Neural progenitor cell (in vitro differentiated cells): ENCODE measurements at regions not wholly inside any gene's neighbourhood (a gene's known extent, or its start where the extent isn't known, plus 50 kb on each side); places are given as distances from the start of the nearest gene placed in this dataset.

Experiments used
- DNase-seq: peaks from one replicate; pipeline ENCODE4 v3.0.0-alpha.2; 2016; ENCODE audit warnings: low spot score
- H2AFZ ChIP-seq: fragments of 200-600 bp; sonication (generic); replicated peaks from 2 replicates; pipeline ENCODE4 v1.6.1; 2016; ENCODE audit warnings: antibody characterized with exemption
- H3F3A ChIP-seq: fragments of 200-600 bp; sonication (generic); 2 replicates; pipeline ENCODE4 v1.6.1; 2016; ENCODE audit warnings: antibody characterized with exemption, low read depth
- H3K27ac ChIP-seq: fragments of 200-600 bp; sonication (generic); 2 replicates; pipeline ENCODE4 v1.5.1; 2016; ENCODE audit warnings: mild to moderate bottlenecking
- H3K27me3 ChIP-seq: fragments of 200-600 bp; sonication (generic); 2 replicates; pipeline ENCODE4 v1.6.1; 2016; ENCODE audit warnings: mild to moderate bottlenecking, moderate library complexity
- H3K36me3 ChIP-seq: fragments of 200-600 bp; sonication (generic); 2 replicates; pipeline ENCODE4 v1.5.1; 2016
- H3K4me1 ChIP-seq: fragments of 200-600 bp; sonication (generic); 2 replicates; pipeline ENCODE4 v1.6.1; 2016; ENCODE audit warnings: mixed run types
- H3K4me2 ChIP-seq: fragments of 200-600 bp; sonication (generic); 2 replicates; pipeline ENCODE4 v1.6.1; 2016
- H3K4me3 ChIP-seq: fragments of 200-600 bp; sonication (generic); 2 replicates; pipeline ENCODE4 v1.5.1; 2016
- H3K79me2 ChIP-seq: fragments of 200-600 bp; sonication (generic); 2 replicates; pipeline ENCODE4 v1.6.1; 2016; ENCODE audit warnings: low read depth
- H3K9ac ChIP-seq: fragments of 200-600 bp; sonication (generic); 2 replicates; pipeline ENCODE4 v1.6.1; 2016
- H3K9me3 ChIP-seq: fragments of 200-600 bp; sonication (generic); 2 replicates; pipeline ENCODE4 v1.5.1; 2016; ENCODE audit warnings: low read depth
- H4K20me1 ChIP-seq: fragments of 200-600 bp; sonication (generic); 2 replicates; pipeline ENCODE4 v1.6.1; 2016; ENCODE audit warnings: low read depth
- H3K27ac Mint-ChIP-seq: 3 replicates; pipeline ENCODE4 v1.8.0; 2021; ENCODE audit warnings: mixed read lengths
- H3K27me3 Mint-ChIP-seq: 2 replicates; pipeline ENCODE4 v1.8.0; 2022; ENCODE audit warnings: low read depth, mild to moderate bottlenecking, inconsistent platforms, moderate library complexity, mixed read lengths; ENCODE audit not compliant: insufficient read depth
- H3K36me3 Mint-ChIP-seq: 3 replicates; pipeline ENCODE4 v1.8.0; 2021; ENCODE audit warnings: mixed read lengths
- H3K4me1 Mint-ChIP-seq: 3 replicates; pipeline ENCODE4 v1.8.0; 2021; ENCODE audit warnings: mixed read lengths
- H3K4me3 Mint-ChIP-seq: 3 replicates; pipeline ENCODE4 v1.8.0; 2021; ENCODE audit warnings: mild to moderate bottlenecking, moderate library complexity, mixed read lengths
- H3K9me3 Mint-ChIP-seq: 3 replicates; pipeline ENCODE4 v1.8.0; 2020; ENCODE audit warnings: mixed read lengths
- CTCF ChIP-seq: fragments of 200-600 bp; sonication (generic); IDR thresholded peaks from 2 replicates; pipeline ENCODE4 v1.5.1; 2017; ENCODE audit warnings: antibody characterized with exemption, mild to moderate bottlenecking
- EZH2 ChIP-seq: fragments of 200-600 bp; sonication (generic); IDR thresholded peaks from 2 replicates; pipeline ENCODE4 v1.6.1; 2017; ENCODE audit warnings: antibody characterized with exemption, mild to moderate bottlenecking, moderate library complexity
- EZH2phosphoT487 ChIP-seq: fragments of 200-600 bp; sonication (generic); IDR thresholded peaks from 2 replicates; pipeline ENCODE4 v1.6.1; 2017; ENCODE audit warnings: antibody characterized with exemption

- Histone ChIP-seq H3F3A (peaks cover 8% of the 10 kb centered on the region), H3K4me2 (no peak overlapping the region), H2AFZ (no peak overlapping the region), H3K4me3 (no peak overlapping the region), H3K36me3 (no peaks in the 10 kb centered on the region), H3K27me3 (no peaks in the 10 kb centered on the region), H3K27ac (no peak overlapping the region), H4K20me1 (no peaks in the 10 kb centered on the region), H3K9ac (no peak overlapping the region), H3K79me2 (no peaks in the 10 kb centered on the region), H3K4me1 (peaks cover 3% of the 10 kb centered on the region), H3K9me3 (no peaks in the 10 kb centered on the region)
- Mint-ChIP-seq H3K27ac (no peak overlapping the region), H3K9me3 (no peaks in the 10 kb centered on the region), H3K4me3 (no peak overlapping the region), H3K4me1 (no peaks in the 10 kb centered on the region), H3K36me3 (no peaks in the 10 kb centered on the region), H3K27me3 (peaks cover 10% of the 10 kb centered on the region)
- TF ChIP-seq CTCF, result no peak
- TF ChIP-seq EZH2, result no peak
- no peak for TF ChIP-seq EZH2phosphoT487
- no peak for DNase-seq
These were observed 150.7 kb upstream of the ZNF644 start for GRCh38 chr1:91172541-91172940.

- H3K9me3 Mint-ChIP-seq, result no peaks in the 10 kb centered on the region
- no peaks in the 10 kb centered on the region for H3K4me1 Mint-ChIP-seq
- Histone ChIP-seq H3F3A (peaks cover 7% of the 10 kb centered on the region), H3K36me3 (no peaks in the 10 kb centered on the region), H3K9ac (no peak overlapping the region), H3K4me3 (no peak overlapping the region), H4K20me1 (no peaks in the 10 kb centered on the region), H3K79me2 (no peaks in the 10 kb centered on the region), H3K9me3 (no peaks in the 10 kb centered on the region), H3K4me2 (no peak overlapping the region), H3K27ac (no peak overlapping the region), H3K4me1 (no peaks in the 10 kb centered on the region), H3K27me3 (no peaks in the 10 kb centered on the region), H2AFZ (no peak overlapping the region)
- no peak for DNase-seq
- no peak overlapping the region for H3K4me3 Mint-ChIP-seq
- H3K36me3 Mint-ChIP-seq, result no peaks in the 10 kb centered on the region
- TF ChIP-seq EZH2phosphoT487 (no peak), EZH2 (no peak), CTCF (no peak)
- peaks cover 16% of the 10 kb centered on the region for H3K27me3 Mint-ChIP-seq
- H3K27ac Mint-ChIP-seq, result no peak overlapping the region
These were observed 150.1 kb upstream of the ZNF644 start for GRCh38 chr1:91171898-91172297.

GRCh38 chr1:91170571-91170970 is 148.7 kb upstream of the ZNF644 start:
- Mint-ChIP-seq H3K36me3 (no peaks in the 10 kb centered on the region), H3K27me3 (peaks cover 16% of the 10 kb centered on the region)

More at GRCh38 chr1:91170571-91170970, 148.7 kb upstream of the ZNF644 start:
- no peak overlapping the region for H3K27ac ChIP-seq
- H3K27me3 ChIP-seq, result no peaks in the 10 kb centered on the region
- no peaks in the 10 kb centered on the region for H3K79me2 ChIP-seq
- H3K4me3 Mint-ChIP-seq, result peak overlapping the region; percentile 28
- no peak overlapping the region for H2AFZ ChIP-seq
- no peaks in the 10 kb centered on the region for H3K36me3 ChIP-seq
- H3K4me1 ChIP-seq, result peaks cover 4% of the 10 kb centered on the region
- TF ChIP-seq EZH2phosphoT487 (no peak), EZH2 (no peak), CTCF (no peak)
- no peaks in the 10 kb centered on the region for H3K9me3 ChIP-seq
- no peak overlapping the region for H3K4me2 ChIP-seq
- no peak for DNase-seq
- H3K9ac ChIP-seq, result no peak overlapping the region
- no peak overlapping the region for H3K4me3 ChIP-seq
- H3F3A ChIP-seq, result peaks cover 11% of the 10 kb centered on the region
- H3K27ac Mint-ChIP-seq, result no peak overlapping the region
- no peaks in the 10 kb centered on the region for H3K9me3 Mint-ChIP-seq
- H4K20me1 ChIP-seq, result no peaks in the 10 kb centered on the region
- peaks cover 5% of the 10 kb centered on the region for H3K4me1 Mint-ChIP-seq
